SJCRH30 (cell line): ENCODE measurements at regions not wholly inside any gene's neighbourhood (a gene's known extent, or its start where the extent isn't known, plus 50 kb on each side); places are given as distances from the start of the nearest gene placed in this dataset.

ENCODE experiments used
- DNase-seq, 2 experiments: peaks; one replicate each; pipeline ENCODE4 v3.0.0-alpha.2; 2015 to 2020
- H3K27ac ChIP-seq: fragments of 250-450 bp; sonication (Bioruptor Pico); 2 replicates; pipeline ENCODE4 v1.5.1; 2020; ENCODE audit warnings: mild to moderate bottlenecking, moderate library complexity
- H3K27me3 ChIP-seq: fragments of 250-450 bp; sonication (Bioruptor Pico); 2 replicates; pipeline ENCODE4 v1.5.1; 2020; ENCODE audit warnings: mild to moderate bottlenecking, moderate library complexity
- H3K36me3 ChIP-seq: fragments of 250-450 bp; sonication (Bioruptor Pico); 2 replicates; pipeline ENCODE4 v1.5.1; 2020; ENCODE audit warnings: mild to moderate bottlenecking, moderate library complexity
- H3K4me1 ChIP-seq: fragments of 250-450 bp; sonication (Bioruptor Pico); 2 replicates; pipeline ENCODE4 v1.5.1; 2020; ENCODE audit warnings: mild to moderate bottlenecking, moderate library complexity
- H3K4me3 ChIP-seq: fragments of 250-450 bp; sonication (Bioruptor Pico); 2 replicates; pipeline ENCODE4 v1.5.1; 2020; ENCODE audit warnings: mild to moderate bottlenecking, moderate library complexity
- H3K9me3 ChIP-seq: fragments of 250-450 bp; sonication (Bioruptor Pico); replicated peaks from 2 replicates; pipeline ENCODE4 v1.5.1; 2020; ENCODE audit warnings: mild to moderate bottlenecking, moderate library complexity

DNA sequence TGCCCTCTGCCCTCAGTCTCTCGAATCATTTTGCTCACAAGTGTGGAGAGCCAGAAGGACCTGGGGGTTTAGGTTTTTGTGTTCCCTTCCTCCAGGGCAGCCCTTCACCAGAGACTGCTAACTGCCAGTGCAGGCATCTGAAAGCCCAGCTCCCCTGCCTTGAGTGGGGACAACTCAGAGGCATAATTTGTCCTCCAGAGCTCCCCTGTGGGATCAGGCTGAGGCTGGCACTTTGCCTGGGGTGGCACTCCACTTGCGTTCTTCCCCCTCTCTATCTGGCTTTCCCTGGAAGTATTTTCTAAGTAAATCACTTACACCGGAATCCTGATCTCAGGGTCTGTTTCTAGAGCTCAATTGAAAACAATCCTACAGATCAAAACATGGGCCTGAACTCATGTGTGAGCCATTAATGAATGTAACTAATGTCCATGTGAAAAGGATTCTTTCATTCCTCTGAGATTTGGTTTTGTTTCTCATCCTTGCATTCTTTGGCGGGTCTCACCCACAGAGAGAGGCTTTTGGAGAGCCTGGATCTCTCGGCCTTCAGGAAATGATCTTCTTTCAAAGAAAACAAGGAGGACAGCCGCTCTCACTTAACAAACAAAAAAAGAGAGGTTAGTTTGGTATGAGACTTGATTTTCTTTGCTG, 125.7 kb upstream of the RIPOR2 start:
- peak in 1 of 2 experiments; percentile 11 for DNase-seq
- Histone ChIP-seq H3K9me3 (no peaks in the 10 kb centered on the region), H3K4me1 (no peaks in the 10 kb centered on the region), H3K4me3 (no peak overlapping the region), H3K27me3 (no peaks in the 10 kb centered on the region), H3K36me3 (no peaks in the 10 kb centered on the region), H3K27ac (no peak overlapping the region)

DNA sequence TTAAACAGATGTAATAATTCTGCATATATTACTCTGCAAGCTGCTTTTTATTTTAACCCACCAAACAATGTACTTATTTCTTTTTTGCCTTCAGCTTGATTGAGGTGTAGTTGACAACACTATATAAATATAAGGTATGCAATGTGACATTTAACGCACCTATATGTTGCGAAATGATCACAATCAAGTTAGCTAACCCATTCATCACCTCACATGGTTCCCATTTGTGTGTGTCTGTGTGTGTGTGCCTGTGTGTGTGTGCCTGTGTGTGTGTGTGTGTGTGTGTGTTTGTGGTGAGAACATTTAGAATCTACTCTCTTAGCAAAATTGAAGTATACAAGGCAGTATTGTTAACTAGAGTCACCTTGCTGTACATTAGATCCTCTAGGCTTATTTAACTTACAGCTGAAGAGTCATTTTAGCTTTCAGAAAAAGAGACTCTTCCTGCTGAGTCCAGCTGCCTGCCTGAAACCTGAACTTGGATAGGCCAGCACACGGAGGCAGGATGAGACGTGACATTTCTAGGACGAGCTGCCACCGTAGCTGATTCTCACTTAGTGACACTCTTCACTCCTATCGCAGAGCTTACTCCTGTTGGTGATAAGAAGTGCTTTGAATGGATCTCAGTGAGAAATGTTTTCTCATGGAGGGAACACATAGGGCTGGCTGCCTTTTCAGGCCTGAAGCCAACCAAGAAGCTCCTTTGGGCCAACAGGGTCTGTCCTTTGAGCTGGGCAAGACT, 126.5 kb upstream of the RIPOR2 start:
- no peak for DNase-seq
- no peaks in the 10 kb centered on the region for H3K9me3 ChIP-seq

DNA sequence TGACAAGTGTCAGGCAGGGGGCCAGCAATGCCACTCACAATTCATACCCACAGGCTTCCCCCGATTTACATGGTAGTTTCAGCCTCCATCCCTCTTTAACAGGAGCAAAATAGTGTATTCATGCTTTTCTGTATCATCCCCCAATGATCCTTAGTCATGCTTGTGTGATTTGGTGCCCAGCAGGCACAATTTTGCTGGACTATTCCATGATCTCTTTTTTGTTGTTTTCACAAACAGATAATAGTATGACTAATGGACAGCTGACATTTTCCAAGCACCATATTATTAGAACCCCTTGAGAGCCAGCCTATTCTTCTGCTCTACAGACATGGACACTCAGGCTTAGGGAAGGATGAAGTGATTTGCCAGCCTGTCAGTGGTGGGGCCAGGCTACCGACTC, 128.2 kb upstream of the RIPOR2 start:
- no peaks in the 10 kb centered on the region for H3K4me1 ChIP-seq
- H3K36me3 ChIP-seq: no peaks in the 10 kb centered on the region
- H3K4me3 ChIP-seq: no peak overlapping the region
- no peaks in the 10 kb centered on the region for H3K9me3 ChIP-seq
- H3K27me3 ChIP-seq: no peaks in the 10 kb centered on the region
- no peak for DNase-seq
- no peak overlapping the region for H3K27ac ChIP-seq

More for the DNA sequence above, 126.5 kb upstream of the RIPOR2 start:
- Histone ChIP-seq H3K27ac (no peak overlapping the region), H3K27me3 (no peaks in the 10 kb centered on the region), H3K4me1 (no peaks in the 10 kb centered on the region), H3K4me3 (no peak overlapping the region), H3K36me3 (no peaks in the 10 kb centered on the region)

DNA sequence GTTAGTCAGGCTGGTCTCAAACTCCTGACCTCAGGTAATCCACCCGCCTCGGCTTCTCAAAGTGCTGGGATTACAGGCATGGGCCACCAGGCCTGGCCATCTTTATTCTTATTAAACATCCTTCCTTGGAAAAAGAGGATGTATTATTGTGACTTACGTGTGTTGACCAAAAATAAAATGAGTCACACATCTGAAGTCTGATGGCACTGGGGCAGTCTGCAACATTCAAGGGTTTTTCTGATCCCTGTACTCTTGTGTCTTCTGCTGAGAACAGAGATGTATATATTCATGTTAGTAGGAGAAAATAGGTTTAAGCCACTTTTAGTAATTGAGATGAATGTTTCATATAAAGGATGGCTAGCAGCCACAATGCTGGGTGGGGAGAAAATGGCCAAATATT, 129.9 kb upstream of the RIPOR2 start:
- Histone ChIP-seq H3K4me1 (no peaks in the 10 kb centered on the region), H3K27ac (no peak overlapping the region), H3K27me3 (no peaks in the 10 kb centered on the region), H3K36me3 (no peaks in the 10 kb centered on the region), H3K9me3 (no peaks in the 10 kb centered on the region), H3K4me3 (no peak overlapping the region)
- no peak for DNase-seq

DNA sequence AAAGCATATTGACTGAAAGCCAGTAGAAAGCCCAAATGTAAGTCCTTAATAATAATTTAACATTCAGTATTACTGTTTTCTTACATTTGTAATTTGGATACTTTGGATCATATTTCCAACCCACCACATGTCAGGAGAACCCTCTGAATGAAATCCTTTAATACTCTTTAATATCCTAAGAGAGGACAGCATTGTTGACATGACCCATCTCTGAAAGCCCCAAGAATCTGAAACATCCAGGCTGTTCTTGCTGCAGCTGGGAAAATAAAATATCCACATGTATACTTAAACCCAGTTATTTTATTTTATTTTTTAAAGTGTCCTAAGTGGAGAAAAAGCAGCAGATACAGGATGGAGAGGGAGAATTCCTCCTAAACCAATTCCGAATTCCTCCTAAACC, 130.8 kb upstream of the RIPOR2 start:
- Histone ChIP-seq H3K4me1 (no peaks in the 10 kb centered on the region), H3K27me3 (no peaks in the 10 kb centered on the region), H3K27ac (no peak overlapping the region), H3K4me3 (no peak overlapping the region), H3K9me3 (no peaks in the 10 kb centered on the region), H3K36me3 (no peaks in the 10 kb centered on the region)
- DNase-seq: no peak

DNA sequence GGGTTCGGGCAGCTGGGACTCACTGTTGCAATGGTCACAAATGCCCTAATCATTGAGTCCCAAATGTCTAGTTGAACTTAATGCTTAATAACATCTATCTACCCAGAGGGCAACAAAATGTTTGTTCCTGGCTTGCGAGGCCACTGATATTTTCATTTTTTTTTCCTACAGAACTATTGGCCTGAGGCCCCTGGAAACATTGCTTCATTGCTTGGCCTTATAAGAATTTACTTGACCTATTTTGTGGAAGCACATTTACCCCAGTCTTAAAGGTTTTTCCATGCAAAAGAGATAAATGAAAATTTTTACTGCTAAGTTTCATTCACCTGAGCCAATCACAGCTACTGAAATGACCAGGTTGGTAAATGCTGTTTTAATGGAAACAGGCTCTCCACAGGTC, 133.1 kb upstream of the RIPOR2 start:
- H3K36me3 ChIP-seq: no peaks in the 10 kb centered on the region
- no peaks in the 10 kb centered on the region for H3K27me3 ChIP-seq
- H3K9me3 ChIP-seq: no peaks in the 10 kb centered on the region
- no peak for DNase-seq
- H3K27ac ChIP-seq: no peak overlapping the region
- H3K4me1 ChIP-seq: no peaks in the 10 kb centered on the region
- H3K4me3 ChIP-seq: no peak overlapping the region

DNA sequence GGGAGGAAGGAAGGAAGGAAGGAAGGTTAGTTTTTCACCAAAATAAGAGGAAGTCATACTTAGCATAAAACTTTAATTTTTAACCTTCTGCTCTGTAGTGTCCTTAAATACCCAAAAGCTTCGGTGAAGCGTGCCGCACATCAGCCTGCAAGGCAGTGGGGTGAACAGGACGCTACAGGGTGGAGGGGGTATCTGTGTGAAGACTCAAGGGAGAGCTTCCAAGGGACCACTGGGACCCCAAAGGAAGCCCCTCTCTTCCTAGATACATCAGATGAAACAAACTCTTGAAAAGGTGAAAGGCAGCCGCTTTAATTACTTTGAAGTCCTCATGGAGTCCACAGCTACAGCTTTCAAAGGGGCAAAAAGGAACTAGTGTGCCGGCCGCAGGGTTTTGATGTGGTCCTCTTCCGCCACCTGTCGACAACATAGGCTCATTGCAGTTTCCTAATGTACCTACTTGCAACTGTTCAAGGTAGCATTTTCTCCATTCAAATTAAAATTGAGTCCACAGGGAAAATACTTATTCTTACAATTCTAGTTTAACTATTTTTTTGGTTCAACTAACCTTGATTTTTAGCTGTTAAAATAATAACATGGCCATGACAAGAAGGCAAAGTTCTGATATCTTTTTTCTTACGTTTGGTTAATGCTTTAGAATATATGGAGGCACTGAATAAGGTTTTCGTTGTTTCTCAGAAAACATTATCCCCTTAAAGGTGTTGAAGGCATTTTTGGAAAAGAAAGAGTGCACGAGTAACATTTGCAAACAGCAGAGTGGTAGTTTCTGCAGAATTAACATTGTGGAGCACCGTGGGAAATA, 135.0 kb upstream of the RIPOR2 start:
- Histone ChIP-seq H3K36me3 (no peaks in the 10 kb centered on the region), H3K4me3 (no peak overlapping the region), H3K27me3 (no peaks in the 10 kb centered on the region), H3K9me3 (no peaks in the 10 kb centered on the region), H3K4me1 (no peaks in the 10 kb centered on the region), H3K27ac (no peak overlapping the region)
- DNase-seq: peak; percentile 45 to 75

DNA sequence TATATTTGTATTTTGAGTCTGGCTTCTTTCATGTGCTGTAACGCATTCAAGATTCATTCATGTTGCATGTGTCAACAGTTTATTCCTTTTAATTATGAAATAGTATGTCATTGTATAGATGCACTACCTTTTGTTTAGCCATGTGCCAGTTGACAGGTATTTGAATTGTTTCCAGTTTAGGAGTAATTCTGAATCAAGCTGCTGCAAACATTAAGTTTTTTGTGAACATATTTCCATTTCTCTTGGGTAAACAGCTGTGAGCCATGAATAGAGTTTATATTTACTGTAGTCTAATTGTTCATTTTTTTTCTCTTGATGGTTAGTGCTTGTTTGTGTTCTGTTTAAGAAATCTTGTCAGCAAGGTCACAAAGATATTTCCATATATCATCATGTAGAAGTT, 142.4 kb upstream of the RIPOR2 start:
- Histone ChIP-seq H3K4me1 (no peaks in the 10 kb centered on the region), H3K36me3 (no peaks in the 10 kb centered on the region)

DNA sequence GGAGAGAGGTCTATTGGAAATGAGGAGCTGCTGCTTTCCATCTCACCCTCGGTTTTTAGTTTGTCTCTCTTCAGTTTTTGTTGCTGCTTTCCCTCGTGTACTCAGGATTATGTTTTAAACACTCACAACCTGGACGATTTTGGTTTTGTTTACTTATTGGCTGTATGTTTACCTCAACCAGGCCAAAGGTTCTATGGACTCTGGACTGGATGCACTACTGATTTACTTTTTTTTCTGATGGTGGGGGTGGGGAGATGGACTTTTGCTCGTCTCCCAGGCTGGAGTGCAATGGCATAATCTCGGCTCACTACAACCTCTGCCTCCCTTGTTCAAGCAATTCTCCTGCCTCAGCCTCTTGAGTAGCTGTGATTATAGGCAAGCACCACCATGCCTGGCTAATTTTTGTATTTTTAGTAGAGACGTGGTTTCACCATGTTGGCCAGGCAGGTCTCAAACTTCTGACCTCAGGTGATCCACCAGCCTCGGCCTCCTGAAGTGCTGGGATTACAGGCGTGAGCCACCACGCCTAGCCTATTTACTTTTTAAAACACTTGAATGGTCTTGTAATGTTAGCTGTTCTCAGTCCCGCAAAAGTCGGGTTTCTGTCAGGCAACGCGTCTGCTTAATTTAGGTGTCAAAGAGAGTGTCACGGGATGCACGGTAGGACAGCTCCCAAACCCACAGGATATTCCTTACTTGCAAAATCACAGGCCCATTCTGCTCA, 148.2 kb upstream of the RIPOR2 start:
- no peak overlapping the region for H3K4me3 ChIP-seq
- H3K36me3 ChIP-seq: no peaks in the 10 kb centered on the region
- no peaks in the 10 kb centered on the region for H3K9me3 ChIP-seq
- H3K27ac ChIP-seq: no peak overlapping the region
- H3K27me3 ChIP-seq: no peaks in the 10 kb centered on the region
- H3K4me1 ChIP-seq: no peaks in the 10 kb centered on the region
- DNase-seq: no peak

More for the DNA sequence above, 142.4 kb upstream of the RIPOR2 start:
- no peaks in the 10 kb centered on the region for H3K27me3 ChIP-seq
- no peak for DNase-seq
- H3K9me3 ChIP-seq: no peaks in the 10 kb centered on the region
- no peak overlapping the region for H3K27ac ChIP-seq
- no peak overlapping the region for H3K4me3 ChIP-seq

DNA sequence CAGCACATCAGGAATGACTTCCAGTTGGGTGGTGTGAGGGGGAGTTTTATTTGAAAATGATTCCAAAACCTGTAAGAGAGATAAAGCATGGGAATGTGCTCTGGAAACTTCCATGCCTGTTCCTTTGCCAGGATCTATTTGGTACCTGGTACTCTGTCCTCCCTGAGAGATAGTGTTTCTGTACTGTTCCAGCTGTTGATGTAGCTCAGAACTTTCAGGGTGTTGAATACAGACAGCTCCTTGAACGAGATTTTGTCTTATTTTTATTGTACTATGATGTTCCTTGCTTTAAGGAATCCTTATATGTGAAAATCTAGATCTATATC, 148.7 kb upstream of the RIPOR2 start:
- no peak for DNase-seq
- Histone ChIP-seq H3K36me3 (no peaks in the 10 kb centered on the region), H3K9me3 (no peaks in the 10 kb centered on the region), H3K4me3 (no peak overlapping the region), H3K4me1 (no peaks in the 10 kb centered on the region), H3K27me3 (no peaks in the 10 kb centered on the region), H3K27ac (no peak overlapping the region)

DNA sequence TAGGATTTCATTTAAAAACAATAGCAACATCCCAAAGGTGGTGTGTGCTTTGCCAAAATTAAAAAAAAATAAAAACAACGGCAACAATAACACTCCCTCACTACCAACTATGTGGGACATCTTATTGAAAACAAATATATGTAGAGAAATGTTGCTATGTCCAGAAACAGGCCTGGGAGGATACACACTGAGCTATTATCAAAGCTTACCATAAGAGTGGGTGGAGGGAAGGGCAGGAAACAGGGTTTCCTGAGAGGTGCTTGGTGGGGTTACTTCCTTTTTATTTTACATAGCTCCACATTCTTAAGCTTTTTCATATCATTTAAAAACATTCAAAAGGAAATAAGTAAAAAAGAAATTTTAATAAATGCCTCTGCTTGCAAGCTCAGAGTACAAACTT, 150.0 kb upstream of the RIPOR2 start:
- no peaks in the 10 kb centered on the region for H3K4me1 ChIP-seq
- H3K36me3 ChIP-seq: no peaks in the 10 kb centered on the region
- no peak overlapping the region for H3K4me3 ChIP-seq
- H3K27me3 ChIP-seq: no peaks in the 10 kb centered on the region
- no peaks in the 10 kb centered on the region for H3K9me3 ChIP-seq
- no peak for DNase-seq
- H3K27ac ChIP-seq: no peak overlapping the region

DNA sequence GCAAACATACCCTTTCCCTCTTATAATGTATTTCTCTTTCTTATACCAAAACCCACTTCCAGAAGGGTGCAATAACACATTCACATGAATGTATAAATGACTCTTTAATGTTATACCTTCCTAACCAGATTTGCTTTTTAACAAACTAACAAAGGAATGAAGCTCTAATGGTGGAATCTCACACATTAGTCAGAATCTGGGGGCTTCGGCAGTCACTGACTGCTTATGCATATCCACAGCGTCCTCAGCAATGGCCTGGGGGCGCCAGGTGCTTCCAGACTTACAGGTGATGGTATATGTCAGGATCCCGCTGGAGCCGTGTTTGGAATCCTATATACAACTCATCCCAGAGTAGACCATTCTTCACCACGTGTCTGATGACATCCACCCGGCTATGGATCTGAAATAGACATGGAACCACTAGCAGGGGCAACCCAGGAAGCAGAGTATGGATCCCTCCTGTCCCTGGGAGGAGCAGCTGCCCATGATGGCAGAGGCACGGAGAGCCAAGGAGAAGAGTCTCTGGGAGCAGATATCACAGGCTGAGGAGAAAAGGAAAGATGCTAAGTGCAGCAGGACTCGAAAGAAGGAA, 150.8 kb upstream of the RIPOR2 start:
- no peaks in the 10 kb centered on the region for H3K27me3 ChIP-seq
- DNase-seq: no peak
- no peaks in the 10 kb centered on the region for H3K9me3 ChIP-seq
- no peaks in the 10 kb centered on the region for H3K36me3 ChIP-seq
- no peak overlapping the region for H3K27ac ChIP-seq
- H3K4me1 ChIP-seq: no peaks in the 10 kb centered on the region
- H3K4me3 ChIP-seq: no peak overlapping the region

DNA sequence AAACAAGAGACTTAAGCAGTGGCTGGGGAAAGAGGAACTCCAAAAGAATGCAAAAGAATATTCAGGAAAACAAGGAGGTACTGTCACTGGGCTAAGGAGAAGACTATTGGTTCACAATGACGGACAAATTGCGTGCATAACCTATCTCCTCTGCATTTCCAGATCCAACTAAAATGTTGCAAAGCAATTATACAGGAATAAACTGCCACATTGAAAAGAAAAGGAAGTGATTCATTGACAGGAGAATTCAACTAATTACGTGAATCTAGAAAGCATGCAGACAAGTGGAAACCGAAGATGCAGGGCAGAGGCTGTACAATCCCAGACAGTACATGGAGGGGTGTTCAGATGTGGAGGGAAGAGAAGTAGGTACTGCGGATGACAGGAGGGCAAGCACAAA, 152.8 kb upstream of the RIPOR2 start:
- Histone ChIP-seq H3K27me3 (no peaks in the 10 kb centered on the region), H3K4me1 (no peaks in the 10 kb centered on the region), H3K36me3 (no peaks in the 10 kb centered on the region), H3K4me3 (no peak overlapping the region), H3K9me3 (no peaks in the 10 kb centered on the region), H3K27ac (no peak overlapping the region)
- DNase-seq: no peak

DNA sequence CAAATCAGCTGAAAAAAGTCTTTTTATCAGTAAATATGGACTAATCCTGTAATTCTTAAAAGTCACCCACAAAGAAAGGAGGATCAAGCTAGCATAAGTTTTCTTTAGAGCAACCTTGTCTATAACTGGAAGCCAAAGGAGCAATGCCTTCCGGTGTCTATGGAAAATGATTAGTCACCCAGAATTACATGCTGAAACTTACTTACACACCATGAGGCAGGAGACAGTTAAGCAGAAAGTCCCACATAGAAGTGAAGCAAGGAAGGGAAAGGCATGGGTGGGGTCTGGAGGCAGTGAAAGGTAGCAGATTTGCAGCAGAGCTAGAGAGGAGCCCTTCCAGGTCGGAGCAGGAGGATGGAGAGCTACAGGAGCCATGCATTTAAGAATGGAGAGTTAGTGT, 153.7 kb upstream of the RIPOR2 start:
- H3K4me3 ChIP-seq: no peak overlapping the region
- H3K36me3 ChIP-seq: no peaks in the 10 kb centered on the region
- H3K27ac ChIP-seq: no peak overlapping the region
- no peak for DNase-seq
- no peaks in the 10 kb centered on the region for H3K27me3 ChIP-seq
- no peaks in the 10 kb centered on the region for H3K9me3 ChIP-seq
- no peaks in the 10 kb centered on the region for H3K4me1 ChIP-seq

DNA sequence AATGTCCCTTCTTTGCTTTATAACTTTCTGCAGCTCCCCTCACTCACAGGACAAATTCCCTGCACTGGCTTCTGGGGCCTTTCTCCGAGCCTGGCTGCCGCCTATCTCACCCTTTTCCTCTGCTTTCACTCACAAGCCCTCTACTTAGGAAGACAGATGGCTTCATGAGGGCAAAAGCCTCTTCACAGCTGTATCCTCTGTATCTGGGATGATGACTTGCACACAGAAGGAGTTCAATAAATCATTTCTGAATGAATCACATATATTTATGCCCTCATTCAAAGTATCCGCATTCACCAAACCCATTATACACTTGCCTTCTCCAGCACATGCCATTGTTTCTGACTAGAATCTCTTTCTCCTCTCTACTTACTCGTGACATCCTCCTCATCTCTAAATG, 159.0 kb upstream of the RIPOR2 start:
- DNase-seq: no peak

More for the DNA sequence above, 159.0 kb upstream of the RIPOR2 start:
- Histone ChIP-seq H3K9me3 (no peaks in the 10 kb centered on the region), H3K27me3 (no peaks in the 10 kb centered on the region), H3K4me3 (no peak overlapping the region), H3K27ac (no peak overlapping the region), H3K36me3 (no peaks in the 10 kb centered on the region), H3K4me1 (no peaks in the 10 kb centered on the region)
